GM18951 (cell line): ENCODE measurements at regions not wholly inside any gene's neighbourhood (a gene's known extent, or its start where the extent isn't known, plus 50 kb on each side); places are given as distances from the start of the nearest gene placed in this dataset.

Experiments used
- POLR2A ChIP-seq: IDR thresholded peaks from 4 replicates; pipeline ENCODE4 v1.6.1; 2011; ENCODE audit warnings: mild to moderate bottlenecking; ENCODE audit not compliant: insufficient read length, insufficient read depth; ENCODE audit errors: extremely low read depth
- in situ Hi-C: fragments of 300-500 bp; cut with MboI; formaldehyde crosslinking; loops from one replicate; pipeline ENCODE4 v1.12.0; 2022; ENCODE audit warnings: low sequenced_read_pairs, mixed read lengths, inconsistent platforms; ENCODE audit not compliant: unreplicated experiment

- no peak for TF ChIP-seq POLR2A
- in situ Hi-C loops: no loop called here
These were observed 196.2 kb downstream of the DIRAS2 start for GRCh38 chr9:90446200-90446948.

GRCh38 chr9:90447773-90448172, 194.9 kb downstream of the DIRAS2 start:
- no peak for TF ChIP-seq POLR2A
- in situ Hi-C loops: no loop called here

- in situ Hi-C loops: no loop called here
These were observed 193.3 kb downstream of the DIRAS2 start for GRCh38 chr9:90449213-90449925.

GRCh38 chr9:90451804-90452203, 190.8 kb downstream of the DIRAS2 start:
- no peak for TF ChIP-seq POLR2A
- in situ Hi-C loops: no loop called here

More at GRCh38 chr9:90449213-90449925, 193.3 kb downstream of the DIRAS2 start:
- no peak for TF ChIP-seq POLR2A

- in situ Hi-C loops: no loop called here
- no peak for TF ChIP-seq POLR2A
These were observed 187.3 kb downstream of the DIRAS2 start for GRCh38 chr9:90455316-90455715.

- in situ Hi-C loops: no loop called here
- TF ChIP-seq POLR2A: no peak
These were observed 185.0 kb downstream of the DIRAS2 start for GRCh38 chr9:90457386-90458190.

GRCh38 chr9:90458485-90458884, 184.1 kb downstream of the DIRAS2 start:
- in situ Hi-C loops: no loop called here
- no peak for TF ChIP-seq POLR2A

- in situ Hi-C loops: no loop called here
- no peak for TF ChIP-seq POLR2A
These were observed 183.3 kb downstream of the DIRAS2 start for GRCh38 chr9:90459321-90459720.

- in situ Hi-C loops: no loop called here
- TF ChIP-seq POLR2A: no peak
These were observed 182.4 kb downstream of the DIRAS2 start for GRCh38 chr9:90460220-90460619.

- in situ Hi-C loops: no loop called here
- TF ChIP-seq POLR2A: no peak
These were observed 177.6 kb downstream of the DIRAS2 start for GRCh38 chr9:90464978-90465377.

- no peak for TF ChIP-seq POLR2A
- in situ Hi-C loops: no loop called here
These were observed 176.2 kb downstream of the DIRAS2 start for GRCh38 chr9:90466441-90466840.

- in situ Hi-C loops: no loop called here
- no peak for TF ChIP-seq POLR2A
These were observed 173.2 kb downstream of the DIRAS2 start for GRCh38 chr9:90469435-90469834.

- in situ Hi-C loops: no loop called here
- no peak for TF ChIP-seq POLR2A
These were observed 172.7 kb downstream of the DIRAS2 start for GRCh38 chr9:90469865-90470387.
